SU-DHL-6 (cell line): ENCODE measurements at regions not wholly inside any gene's neighbourhood (a gene's known extent, or its start where the extent isn't known, plus 50 kb on each side); places are given as distances from the start of the nearest gene placed in this dataset.

Experiments used
- H2AFZ ChIP-seq: fragments of 200-600 bp; sonication (generic); 2 replicates; pipeline ENCODE4 v1.6.1; 2014; ENCODE audit warnings: low read depth, mild to moderate bottlenecking, moderate library complexity, mixed read lengths, antibody characterized with exemption, low read length; ENCODE audit not compliant: severe bottlenecking
- H3F3A ChIP-seq: fragments of 200-600 bp; shearing (Covaris generic); 2 replicates; pipeline ENCODE4 v1.6.0; 2016; ENCODE audit warnings: antibody characterized with exemption, mild to moderate bottlenecking; ENCODE audit not compliant: insufficient read depth
- H3K27ac ChIP-seq: fragments of 200-600 bp; sonication (generic); 2 replicates; pipeline ENCODE4 v1.5.1; 2016; ENCODE audit warnings: low read depth, mild to moderate bottlenecking, low read length, moderate library complexity, mixed read lengths
- H3K27me3 ChIP-seq: fragments of 200-600 bp; sonication (generic), shearing (Covaris generic); 2 replicates; pipeline ENCODE4 v1.6.0; 2014; ENCODE audit warnings: mild to moderate bottlenecking, low read length
- H3K36me3 ChIP-seq: fragments of 200-600 bp; sonication (generic); 2 replicates; pipeline ENCODE4 v1.6.1; 2014; ENCODE audit warnings: mild to moderate bottlenecking, low read length, mixed read lengths
- H3K4me2 ChIP-seq: fragments of 300-600, 200-600 bp; shearing (Covaris generic), sonication (generic); 2 replicates; pipeline ENCODE4 v1.6.0; 2014; ENCODE audit warnings: low read length, low read depth, mild to moderate bottlenecking; ENCODE audit not compliant: poor library complexity, severe bottlenecking
- H3K4me3 ChIP-seq: fragments of 200-600 bp; sonication (generic); 2 replicates; pipeline ENCODE4 v1.5.1; 2014; ENCODE audit warnings: antibody characterized with exemption, low read length, mild to moderate bottlenecking, mixed read lengths; ENCODE audit not compliant: insufficient read depth, poor library complexity, severe bottlenecking
- H3K79me2 ChIP-seq: fragments of 200-600 bp; sonication (generic); 2 replicates; pipeline ENCODE4 v1.6.1; 2014; ENCODE audit warnings: mild to moderate bottlenecking, low read length, moderate library complexity; ENCODE audit not compliant: insufficient read depth
- H3K9ac ChIP-seq: fragments of 200-600 bp; sonication (generic); 2 replicates; pipeline ENCODE4 v1.7.0; 2014; ENCODE audit warnings: mild to moderate bottlenecking, low read length
- H3K9me2 ChIP-seq: fragments of 200-600 bp; sonication (generic); replicated peaks from 2 replicates; pipeline ENCODE4 v1.6.1; 2014; ENCODE audit warnings: low read length; ENCODE audit not compliant: insufficient read depth
- H3K9me3 ChIP-seq: fragments of 200-600 bp; sonication (generic); 2 replicates; pipeline ENCODE4 v1.6.1; 2014; ENCODE audit warnings: low read length, mixed read lengths; ENCODE audit not compliant: insufficient read depth
- H4K20me1 ChIP-seq: fragments of 200-600 bp; sonication (generic); 2 replicates; pipeline ENCODE4 v1.6.1; 2014; ENCODE audit warnings: low read depth, mild to moderate bottlenecking, antibody characterized with exemption, low read length, moderate library complexity, mixed read lengths
- CTCF ChIP-seq: fragments of 200-600 bp; sonication (generic); IDR thresholded peaks from one replicate; pipeline ENCODE4 v1.5.1; 2017; ENCODE audit warnings: antibody characterized with exemption, mild to moderate bottlenecking, low read length, moderate library complexity; ENCODE audit not compliant: insufficient read depth, poor library complexity, severe bottlenecking
- EZH2phosphoT487 ChIP-seq: fragments of 200-600 bp; sonication (generic), shearing (Covaris generic); conservative IDR thresholded peaks from 2 replicates; pipeline ENCODE4 v1.6.1; 2018; ENCODE audit warnings: mild to moderate bottlenecking, antibody characterized with exemption, low read length, moderate library complexity, mixed read lengths

- Histone ChIP-seq H3K36me3 (no peaks in the 10 kb centered on the region), H3K27ac (no peak overlapping the region), H4K20me1 (no peaks in the 10 kb centered on the region), H3K4me2 (no peak overlapping the region), H3K4me3 (no peak overlapping the region), H3F3A (no peaks in the 10 kb centered on the region), H3K27me3 (no peaks in the 10 kb centered on the region), H3K79me2 (no peaks in the 10 kb centered on the region), H2AFZ (no peak overlapping the region), H3K9ac (no peak overlapping the region), H3K9me3 (no peaks in the 10 kb centered on the region), H3K9me2 (no peaks in the 10 kb centered on the region)
- TF ChIP-seq CTCF, result no peak
- no peak for TF ChIP-seq EZH2phosphoT487
Measured at GRCh38 chr12:75974323-75975187, 57.0 kb downstream of the PHLDA1 start.

GRCh38 chr12:75971253-75971652 is 60.3 kb downstream of the PHLDA1 start:
- Histone ChIP-seq H3K27me3 (no peaks in the 10 kb centered on the region), H3K4me2 (no peak overlapping the region), H3K9ac (no peak overlapping the region), H3K9me2 (no peaks in the 10 kb centered on the region), H2AFZ (no peak overlapping the region), H3F3A (no peaks in the 10 kb centered on the region), H4K20me1 (no peaks in the 10 kb centered on the region), H3K4me3 (no peak overlapping the region), H3K9me3 (no peaks in the 10 kb centered on the region), H3K36me3 (no peaks in the 10 kb centered on the region), H3K79me2 (no peaks in the 10 kb centered on the region), H3K27ac (no peak overlapping the region)
- TF ChIP-seq CTCF, result no peak
- TF ChIP-seq EZH2phosphoT487, result no peak

GRCh38 chr12:75970310-75970709 is 61.3 kb downstream of the PHLDA1 start:
- Histone ChIP-seq H3K9me3 (no peaks in the 10 kb centered on the region), H3K9me2 (no peaks in the 10 kb centered on the region), H3K36me3 (no peaks in the 10 kb centered on the region), H3K4me3 (no peak overlapping the region), H3F3A (no peaks in the 10 kb centered on the region), H3K79me2 (no peaks in the 10 kb centered on the region), H3K4me2 (no peak overlapping the region), H3K27ac (no peak overlapping the region), H3K9ac (no peak overlapping the region), H3K27me3 (no peaks in the 10 kb centered on the region), H2AFZ (no peak overlapping the region), H4K20me1 (no peaks in the 10 kb centered on the region)
- TF ChIP-seq CTCF (no peak), EZH2phosphoT487 (no peak)
